WTC11 (cell line): ENCODE measurements at regions not wholly inside any gene's neighbourhood (a gene's known extent, or its start where the extent isn't known, plus 50 kb on each side); places are given as distances from the start of the nearest gene placed in this dataset.

Source experiments
- ATAC-seq: fragments of 200-7000 bp; cut with Tn5 transposase; 2 replicates; pipeline ENCODE4 v1.10.0; 2021; ENCODE audit warnings: mild to moderate bottlenecking, moderate library complexity
- CTCF ChIA-PET: fragments of 300-600 bp; sonication (Branson Sonifier 250); formaldehyde crosslinking; loops from one replicate; lab custom pipeline; 2021; ENCODE audit warnings: antibody characterized with exemption; lab: Charles Lee
- POLR2A ChIA-PET: fragments of 350-600 bp; sonication (Branson Sonifier 250); formaldehyde crosslinking; loops from one replicate; lab custom pipeline; 2021; ENCODE audit warnings: antibody characterized with exemption; lab: Charles Lee
- DNase-seq: peaks from one replicate; pipeline ENCODE4 v3.0.0; 2021; ENCODE audit warnings: low spot score
- H3K27ac Mint-ChIP-seq: 2 replicates; pipeline ENCODE4 v1.8.0; 2021; ENCODE audit warnings: mixed read lengths
- H3K27me3 Mint-ChIP-seq: 2 replicates; pipeline ENCODE4 v1.8.0; 2021; ENCODE audit warnings: low read depth, mild to moderate bottlenecking, moderate library complexity, mixed read lengths
- H3K36me3 Mint-ChIP-seq: 2 replicates; pipeline ENCODE4 v1.8.0; 2021; ENCODE audit warnings: mixed read lengths
- H3K4me1 Mint-ChIP-seq: 2 replicates; pipeline ENCODE4 v1.8.0; 2022; ENCODE audit warnings: mixed read lengths
- H3K4me3 Mint-ChIP-seq: 2 replicates; pipeline ENCODE4 v1.8.0; 2021; ENCODE audit warnings: mild to moderate bottlenecking, moderate library complexity, mixed read lengths
- H3K9me3 Mint-ChIP-seq: 2 replicates; pipeline ENCODE4 v1.8.0; 2021; ENCODE audit warnings: mixed read lengths
- ATF1 ChIP-seq: sonication (generic); formaldehyde crosslinking; IDR thresholded peaks from 2 replicates; pipeline ENCODE4 v1.8.1; 2023; ENCODE audit warnings: mild to moderate bottlenecking, moderate library complexity, missing genetic modification reagents
- CBFB ChIP-seq: sonication (generic); formaldehyde crosslinking; IDR thresholded peaks from 2 replicates; pipeline ENCODE4 v1.8.1; 2022; ENCODE audit warnings: mild to moderate bottlenecking, low read depth, missing genetic modification reagents
- E2F4 ChIP-seq: sonication (generic); formaldehyde crosslinking; IDR thresholded peaks from 2 replicates; pipeline ENCODE4 v1.8.1; 2022; ENCODE audit warnings: low read depth, mild to moderate bottlenecking, moderate library complexity, missing genetic modification reagents, borderline replicate concordance
- FOXK1 ChIP-seq: sonication (generic); formaldehyde crosslinking; IDR thresholded peaks from 2 replicates; pipeline ENCODE4 v1.8.0; 2022; ENCODE audit warnings: mild to moderate bottlenecking, moderate library complexity, missing genetic modification reagents
- GRHL2 ChIP-seq: fragments of 250-450 bp; sonication (Bioruptor Pico); IDR thresholded peaks from 2 replicates; pipeline ENCODE4 v1.8.0; 2022; ENCODE audit warnings: mild to moderate bottlenecking, moderate library complexity; ENCODE audit not compliant: insufficient replicate concordance, severe bottlenecking
- IRF2 ChIP-seq: sonication (generic); formaldehyde crosslinking; IDR thresholded peaks from 2 replicates; pipeline ENCODE4 v1.8.0; 2022; ENCODE audit warnings: low read depth, missing genetic modification reagents, borderline replicate concordance
- JAZF1 ChIP-seq: fragments of 250-450 bp; sonication (Bioruptor Pico); IDR thresholded peaks from 2 replicates; pipeline ENCODE4 v1.9.0; 2021; ENCODE audit warnings: moderate library complexity, mild to moderate bottlenecking, inconsistent platforms
- JUN ChIP-seq: sonication (generic); formaldehyde crosslinking; IDR thresholded peaks from 2 replicates; pipeline ENCODE4 v1.8.0; 2023; ENCODE audit warnings: mild to moderate bottlenecking, missing genetic modification reagents
- KAT7 ChIP-seq: sonication (generic); formaldehyde crosslinking; IDR thresholded peaks from 2 replicates; pipeline ENCODE4 v1.8.1; 2023; ENCODE audit warnings: missing genetic modification reagents, mild to moderate bottlenecking, borderline replicate concordance
- MXD4 ChIP-seq: fragments of 250-450 bp; sonication (Bioruptor Pico); IDR thresholded peaks from 2 replicates; pipeline ENCODE4 v1.8.0; 2021; ENCODE audit warnings: mild to moderate bottlenecking, moderate library complexity, borderline replicate concordance
- NFYB ChIP-seq: sonication (generic); formaldehyde crosslinking; conservative IDR thresholded peaks from 2 replicates; pipeline ENCODE4 v1.8.0; 2022; ENCODE audit warnings: low read depth, missing genetic modification reagents
- NR1H2 ChIP-seq: sonication (generic); formaldehyde crosslinking; IDR thresholded peaks from 2 replicates; pipeline ENCODE4 v1.9.0; 2021; ENCODE audit warnings: mild to moderate bottlenecking, moderate library complexity, missing genetic modification reagents
- PRDM15 ChIP-seq: sonication (generic); formaldehyde crosslinking; IDR thresholded peaks from 2 replicates; pipeline ENCODE4 v1.8.0; 2022; ENCODE audit warnings: missing genetic modification reagents
- RORB ChIP-seq: fragments of 250-450 bp; sonication (Bioruptor Pico); IDR thresholded peaks from 2 replicates; pipeline ENCODE4 v1.9.0; 2021; ENCODE audit warnings: mild to moderate bottlenecking
- SOX15 ChIP-seq: fragments of 250-450 bp; sonication (Bioruptor Pico); IDR thresholded peaks from 2 replicates; pipeline ENCODE4 v1.9.0; 2021; ENCODE audit warnings: mild to moderate bottlenecking
- TEAD1 ChIP-seq: sonication (generic); formaldehyde crosslinking; IDR thresholded peaks from 2 replicates; pipeline ENCODE4 v1.8.0; 2022; ENCODE audit warnings: mild to moderate bottlenecking, missing genetic modification reagents
- USF1 ChIP-seq: sonication (generic); formaldehyde crosslinking; IDR thresholded peaks from 2 replicates; pipeline ENCODE4 v1.8.0; 2022; ENCODE audit warnings: mild to moderate bottlenecking, missing genetic modification reagents
- ZBTB43 ChIP-seq: sonication (generic); formaldehyde crosslinking; IDR thresholded peaks from 2 replicates; pipeline ENCODE4 v1.8.1; 2023; ENCODE audit warnings: mild to moderate bottlenecking, missing genetic modification reagents
- ZMAT4 ChIP-seq: fragments of 250-450 bp; sonication (Bioruptor Pico); IDR thresholded peaks from 2 replicates; pipeline ENCODE4 v1.9.0; 2021; ENCODE audit warnings: mild to moderate bottlenecking
- ZNF121 ChIP-seq: sonication (generic); formaldehyde crosslinking; IDR thresholded peaks from 2 replicates; pipeline ENCODE4 v1.8.0; 2023; ENCODE audit warnings: missing genetic modification reagents
- ZNF138 ChIP-seq: sonication (generic); formaldehyde crosslinking; conservative IDR thresholded peaks from 2 replicates; pipeline ENCODE4 v1.8.1; 2022; ENCODE audit warnings: mild to moderate bottlenecking, moderate library complexity, missing genetic modification reagents
- ZNF232 ChIP-seq: sonication (generic); formaldehyde crosslinking; IDR thresholded peaks from 2 replicates; pipeline ENCODE4 v1.8.0; 2022; ENCODE audit warnings: mild to moderate bottlenecking, missing genetic modification reagents
- ZNF317 ChIP-seq: sonication (generic); formaldehyde crosslinking; IDR thresholded peaks from 2 replicates; pipeline ENCODE4 v1.8.1; 2023; ENCODE audit warnings: low read depth, mild to moderate bottlenecking, moderate library complexity, missing genetic modification reagents, borderline replicate concordance
- ZNF423 ChIP-seq: fragments of 250-450 bp; sonication (Bioruptor Pico); IDR thresholded peaks from 2 replicates; pipeline ENCODE4 v2.1.2; 2022; ENCODE audit warnings: mild to moderate bottlenecking, moderate library complexity
- ZNF671 ChIP-seq: fragments of 250-450 bp; sonication (Bioruptor Pico); IDR thresholded peaks from 2 replicates; pipeline ENCODE4 v1.8.0; 2021; ENCODE audit warnings: mild to moderate bottlenecking

GRCh38 chr18:5668087-5668715 is 124.4 kb upstream of the EPB41L3 start (continued):
- no peak for TF ChIP-seq PRDM15 (CRISPR knock-in tag)
- no peak for TF ChIP-seq JAZF1 (CRISPR knock-in tag)
- TF ChIP-seq IRF2, result no peak
- TF ChIP-seq NFYB (CRISPR knock-in tag), result no peak
- TF ChIP-seq CBFB (CRISPR knock-in tag), result no peak
- no peak for TF ChIP-seq E2F4 (CRISPR knock-in tag)
- no peak for TF ChIP-seq NR1H2
- no peak for TF ChIP-seq ZNF138 (CRISPR knock-in tag)
- TF ChIP-seq KAT7 (CRISPR knock-in tag), result no peak

GRCh38 chr18:5667356-5667755 is 123.6 kb upstream of the EPB41L3 start:
- ATAC-seq, result no peak
- H3K9me3 Mint-ChIP-seq, result no peaks in the 10 kb centered on the region
- H3K4me3 Mint-ChIP-seq, result no peak overlapping the region
- CTCF ChIA-PET, result no interaction called here
- H3K27ac Mint-ChIP-seq, result no peak overlapping the region
- TF ChIP-seq ZNF232 (CRISPR knock-in tag) (no peak), FOXK1 (CRISPR knock-in tag) (no peak), ZNF317 (CRISPR knock-in tag) (no peak), ZBTB43 (CRISPR knock-in tag) (no peak), RORB (CRISPR knock-in tag) (no peak), ZNF138 (CRISPR knock-in tag) (no peak), TEAD1 (no peak), ZNF671 (CRISPR knock-in tag) (no peak), SOX15 (no peak), KAT7 (CRISPR knock-in tag) (no peak), ZNF423 (no peak), IRF2 (no peak), ZNF121 (CRISPR knock-in tag) (no peak), JUN (CRISPR knock-in tag) (no peak), ZMAT4 (CRISPR knock-in tag) (no peak), PRDM15 (CRISPR knock-in tag) (no peak), USF1 (no peak), ATF1 (no peak), MXD4 (CRISPR knock-in tag) (no peak), GRHL2 (no peak)
- TF ChIP-seq, all 79 proteins: peak for 0
- H3K36me3 Mint-ChIP-seq, result no peaks in the 10 kb centered on the region
- DNase-seq, result no peak
- H3K27me3 Mint-ChIP-seq, result no peaks in the 10 kb centered on the region; the same call in none of the 2 replicates
- POLR2A ChIA-PET, result no interaction called here
- H3K4me1 Mint-ChIP-seq, result no peaks in the 10 kb centered on the region
